Activated B cell treated with CpG ODN at 0.5 μM for 24 hours (primary cell): ENCODE measurements at regions not wholly inside any gene's neighbourhood (a gene's known extent, or its start where the extent isn't known, plus 50 kb on each side); places are given as distances from the start of the nearest gene placed in this dataset.

Experiments
- ATAC-seq: fragments of 200-7000 bp; cut with Tn5 transposase; one replicate; pipeline ENCODE4 v1.10.0; 2021; ENCODE audit warnings: low read depth, mild to moderate bottlenecking, moderate library complexity
- CTCF ChIA-PET: fragments of 350-600 bp; sonication (Branson Sonifier 250); formaldehyde crosslinking; loops from one replicate; lab custom pipeline; 2021; ENCODE audit warnings: antibody characterized with exemption; lab: Charles Lee
- POLR2A ChIA-PET: fragments of 350-600 bp; sonication (Branson Sonifier 250); formaldehyde crosslinking; loops from one replicate; lab custom pipeline; 2021; ENCODE audit warnings: antibody characterized with exemption; lab: Charles Lee
- DNase-seq: peaks from one replicate; pipeline ENCODE4 v3.0.0; 2022
- H3K27ac Mint-ChIP-seq: one replicate; pipeline ENCODE4 v1.8.0; 2020; ENCODE audit warnings: mixed read lengths
- H3K27me3 Mint-ChIP-seq: one replicate; pipeline ENCODE4 v1.8.0; 2021; ENCODE audit warnings: mixed read lengths
- H3K36me3 Mint-ChIP-seq: one replicate; pipeline ENCODE4 v1.8.0; 2021; ENCODE audit warnings: low read depth, mixed read lengths
- H3K4me1 Mint-ChIP-seq: one replicate; pipeline ENCODE4 v1.8.0; 2021; ENCODE audit warnings: mixed read lengths
- H3K4me3 Mint-ChIP-seq: one replicate; pipeline ENCODE4 v1.8.0; 2020; ENCODE audit warnings: mild to moderate bottlenecking, mixed read lengths
- H3K9me3 Mint-ChIP-seq: one replicate; pipeline ENCODE4 v1.8.0; 2020; ENCODE audit warnings: mixed read lengths
- CTCF ChIP-seq: fragments of 200-600 bp; IDR thresholded peaks from one replicate; pipeline ENCODE4 v1.8.0; 2022; ENCODE audit warnings: antibody characterized with exemption, mild to moderate bottlenecking
- intact Hi-C: fragments of 100-400 bp; cut with micrococcal nuclease; formaldehyde crosslinking; loops from one replicate; pipeline ENCODE4 v1.15.1; 2024

GRCh38 chr7:18202315-18203045 lies 174.8 kb upstream of the PRPS1L1 start:
- Mint-ChIP-seq H3K4me1 (peaks cover 20% of the 10 kb centered on the region), H3K27me3 (no peaks in the 10 kb centered on the region), H3K36me3 (no peaks in the 10 kb centered on the region), H3K27ac (peak overlapping the region; percentile 59), H3K9me3 (no peaks in the 10 kb centered on the region), H3K4me3 (no peak overlapping the region)
- ATAC-seq = peak; percentile 57
- ChIA-PET CTCF (no interaction called here), POLR2A (no interaction called here)
- no peak for TF ChIP-seq CTCF
- no peak for DNase-seq
- intact Hi-C loops = loop anchor here (2.0 kb wide), 1 partner anchor 22 kb away; no protein-coding TSS in a partner anchor

- no peak for DNase-seq
- H3K27ac Mint-ChIP-seq = no peak overlapping the region
These were observed 178.7 kb upstream of the PRPS1L1 start for GRCh38 chr7:18206331-18206730.

GRCh38 chr7:18208921-18209320 lies 181.3 kb upstream of the PRPS1L1 start:
- intact Hi-C loops = no loop called here
- Mint-ChIP-seq H3K27ac (no peak overlapping the region), H3K27me3 (no peaks in the 10 kb centered on the region), H3K9me3 (no peaks in the 10 kb centered on the region), H3K4me3 (no peak overlapping the region), H3K4me1 (no peaks in the 10 kb centered on the region), H3K36me3 (no peaks in the 10 kb centered on the region)
- POLR2A ChIA-PET = no interaction called here
- ATAC-seq (no peak), DNase-seq (no peak)
- CTCF ChIA-PET = interaction anchor here (10.6 kb wide), 1 partner anchor 139 kb away, joined by 147 read pairs; no protein-coding TSS in a partner anchor
- TF ChIP-seq CTCF = no peak

More at GRCh38 chr7:18206331-18206730, 178.7 kb upstream of the PRPS1L1 start:
- H3K4me1 Mint-ChIP-seq = peaks cover 20% of the 10 kb centered on the region
- POLR2A ChIA-PET = interaction anchor here (0.6 kb wide), 1 partner anchor 143 kb away, joined by 5 read pairs; no protein-coding TSS in a partner anchor
- intact Hi-C loops = no loop called here
- H3K4me3 Mint-ChIP-seq = no peak overlapping the region
- CTCF ChIA-PET = no interaction called here
- no peak for ATAC-seq
- TF ChIP-seq CTCF = no peak
- no peaks in the 10 kb centered on the region for H3K9me3 Mint-ChIP-seq
- no peaks in the 10 kb centered on the region for H3K36me3 Mint-ChIP-seq
- no peaks in the 10 kb centered on the region for H3K27me3 Mint-ChIP-seq

GRCh38 chr7:18210377-18210776 lies 182.7 kb upstream of the PRPS1L1 start:
- Mint-ChIP-seq H3K4me3 (no peak overlapping the region), H3K27ac (no peak overlapping the region), H3K27me3 (no peaks in the 10 kb centered on the region), H3K36me3 (no peaks in the 10 kb centered on the region), H3K9me3 (no peaks in the 10 kb centered on the region), H3K4me1 (no peaks in the 10 kb centered on the region)
- TF ChIP-seq CTCF = no peak
- no peak for ATAC-seq
- no peak for DNase-seq
- POLR2A ChIA-PET = no interaction called here
- CTCF ChIA-PET = interaction anchor here (1.4 to 10.6 kb wide), 2 partner anchors 138 to 440 kb away, joined by 3 to 147 read pairs; no protein-coding TSS in a partner anchor
- intact Hi-C loops = no loop called here

- no peak for ATAC-seq
- POLR2A ChIA-PET = no interaction called here
- H3K4me3 Mint-ChIP-seq = no peak overlapping the region
- no peaks in the 10 kb centered on the region for H3K27me3 Mint-ChIP-seq
- CTCF ChIA-PET = interaction anchor here (0.7 to 10.6 kb wide), 3 partner anchors 10 to 441 kb away, joined by 3 to 147 read pairs (median 3); no protein-coding TSS in a partner anchor
- no peak for DNase-seq
- no peak overlapping the region for H3K27ac Mint-ChIP-seq
- TF ChIP-seq CTCF = no peak
- peaks cover 1% of the 10 kb centered on the region for H3K4me1 Mint-ChIP-seq
- no peaks in the 10 kb centered on the region for H3K36me3 Mint-ChIP-seq
- intact Hi-C loops = no loop called here
- H3K9me3 Mint-ChIP-seq = no peaks in the 10 kb centered on the region
These were observed 183.1 kb upstream of the PRPS1L1 start for GRCh38 chr7:18210788-18211187.
